AML-193 (cell line): ENCODE measurements at regions not wholly inside any gene's neighbourhood (a gene's known extent, or its start where the extent isn't known, plus 50 kb on each side); places are given as distances from the start of the nearest gene placed in this dataset.

ENCODE experiments used
- DNase-seq, 2 experiments: peaks; one replicate each; lab custom pipeline; 2025; lab: John Stamatoyannopoulos, UW

DNA sequence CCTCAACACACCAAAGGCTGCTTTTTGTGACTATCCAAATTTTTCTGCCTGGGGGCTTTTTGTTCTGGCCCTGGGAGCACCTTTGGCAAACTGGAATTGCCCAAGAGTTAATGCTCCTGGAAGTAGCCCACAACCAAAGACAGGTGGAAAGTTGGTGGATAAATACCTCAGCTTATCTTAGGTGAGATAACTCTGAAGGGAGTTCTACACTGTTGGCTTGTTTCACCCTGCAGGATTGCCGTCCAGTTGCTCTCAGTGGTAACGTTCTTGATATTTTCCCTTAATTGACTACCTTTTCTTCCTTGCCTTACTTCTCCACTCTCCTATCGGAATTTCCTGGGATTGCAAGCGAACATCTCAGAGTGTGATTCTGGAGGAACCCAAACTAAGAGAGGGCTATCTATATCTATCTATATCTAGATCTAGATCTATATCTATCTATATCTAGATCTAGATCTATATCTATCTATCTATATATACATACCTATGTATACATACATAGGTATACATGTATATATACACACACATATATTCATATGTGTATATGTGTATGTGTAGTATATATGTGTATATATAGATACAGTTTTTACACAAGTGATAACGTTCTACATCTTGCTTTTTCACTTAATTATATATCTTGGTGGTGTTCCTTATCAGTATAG, 82.6 kb upstream of the DHX15 start:
- DNase-seq, result no peak

DNA sequence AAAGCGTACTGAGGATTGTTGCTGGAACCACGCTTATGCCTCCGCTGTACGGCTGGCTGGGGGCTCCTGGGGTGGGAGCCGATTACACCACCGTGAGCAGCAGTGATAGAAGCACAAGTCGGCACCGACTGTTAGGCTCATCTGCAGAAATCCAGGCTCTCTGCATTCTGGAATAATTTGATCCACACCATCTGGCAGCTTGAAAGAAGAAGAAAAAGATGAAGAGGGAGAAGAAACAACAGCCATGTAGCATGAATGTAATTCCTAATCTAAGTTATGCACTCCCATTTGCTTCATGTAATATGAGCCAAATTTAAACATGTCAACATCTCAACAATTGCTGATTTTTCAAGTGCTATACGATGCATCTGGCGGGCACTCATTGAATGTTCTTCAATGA, 84.6 kb upstream of the DHX15 start:
- DNase-seq, result no peak

DNA sequence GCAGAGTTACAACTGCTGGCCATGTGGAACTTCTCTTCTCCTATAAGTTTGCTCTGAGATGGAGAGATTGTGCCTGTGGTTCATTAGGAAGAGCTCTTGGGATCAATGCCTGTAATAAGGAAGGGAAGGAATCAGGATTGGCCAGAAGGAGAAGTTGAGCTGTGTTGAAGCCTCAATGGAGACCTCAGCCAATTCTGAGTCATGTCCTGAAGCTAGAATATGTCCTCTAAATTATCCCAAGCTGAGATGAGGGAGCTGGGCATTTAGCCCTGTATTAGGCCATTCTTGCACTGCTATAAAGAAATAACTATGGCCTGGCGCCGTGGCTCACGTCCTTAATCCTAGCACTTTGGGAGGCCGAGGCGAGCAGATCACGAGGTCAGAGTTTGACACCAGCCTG, 85.4 kb upstream of the DHX15 start:
- DNase-seq, result no peak

DNA sequence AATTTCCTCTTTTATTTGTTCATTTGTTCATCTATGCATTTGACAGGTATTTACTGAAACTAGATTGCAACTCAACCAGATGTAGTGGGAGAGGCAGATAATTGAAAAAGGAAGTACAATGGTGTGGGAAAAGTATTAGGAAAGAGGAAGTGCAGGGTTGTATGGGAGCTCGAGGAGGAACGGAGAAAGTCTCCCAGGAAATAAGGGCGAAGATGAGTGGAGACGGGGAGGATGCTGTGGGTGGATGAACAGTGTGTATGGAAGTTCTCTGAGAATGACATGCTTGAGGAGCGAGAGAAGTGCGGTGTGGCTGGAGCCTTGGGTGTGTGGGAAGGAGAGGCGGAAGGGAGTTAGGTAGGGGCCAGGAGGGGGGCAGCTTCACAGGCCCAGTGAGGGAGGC, 87.5 kb upstream of the DHX15 start:
- DNase-seq, result no peak

DNA sequence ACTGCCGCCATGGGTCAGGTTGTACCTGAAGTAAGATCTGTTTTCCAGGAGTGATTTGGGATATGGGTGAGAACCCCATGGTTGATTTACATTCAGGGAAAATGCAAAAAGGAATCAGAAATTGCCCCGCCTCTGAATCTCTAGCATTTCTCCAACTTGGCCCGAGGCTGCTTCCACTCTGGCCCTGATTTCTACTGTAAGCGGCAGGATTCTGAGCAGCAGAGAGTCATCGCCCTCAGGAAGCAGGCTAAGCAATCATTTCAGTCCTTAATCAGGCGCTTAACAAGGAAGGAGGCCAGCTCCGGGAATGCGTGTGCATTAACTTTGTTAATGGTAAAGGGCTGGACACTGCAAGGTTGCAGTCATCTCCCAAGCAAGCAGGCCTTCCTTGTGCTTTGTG, 88.5 kb upstream of the DHX15 start:
- no peak for DNase-seq

DNA sequence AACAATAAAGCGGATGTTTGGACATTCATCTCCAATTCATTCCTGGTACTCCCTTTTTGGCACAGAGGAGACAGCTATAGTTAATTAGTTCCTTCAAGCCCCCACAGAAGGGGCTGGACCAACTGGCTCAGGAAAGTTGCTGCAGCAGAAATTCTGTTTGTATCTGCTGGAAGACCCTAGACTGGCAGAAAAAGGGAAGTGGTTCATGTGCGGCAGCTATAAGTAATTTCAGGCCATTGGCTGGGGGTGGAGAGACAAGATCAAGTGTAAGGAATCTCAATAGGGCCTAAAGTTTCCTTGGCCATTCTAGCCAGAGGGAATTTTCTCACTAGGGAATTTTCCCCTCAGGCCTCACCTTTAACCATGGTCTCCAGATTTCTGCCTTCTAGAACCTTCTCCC, 89.9 kb upstream of the DHX15 start:
- DNase-seq, result no peak

DNA sequence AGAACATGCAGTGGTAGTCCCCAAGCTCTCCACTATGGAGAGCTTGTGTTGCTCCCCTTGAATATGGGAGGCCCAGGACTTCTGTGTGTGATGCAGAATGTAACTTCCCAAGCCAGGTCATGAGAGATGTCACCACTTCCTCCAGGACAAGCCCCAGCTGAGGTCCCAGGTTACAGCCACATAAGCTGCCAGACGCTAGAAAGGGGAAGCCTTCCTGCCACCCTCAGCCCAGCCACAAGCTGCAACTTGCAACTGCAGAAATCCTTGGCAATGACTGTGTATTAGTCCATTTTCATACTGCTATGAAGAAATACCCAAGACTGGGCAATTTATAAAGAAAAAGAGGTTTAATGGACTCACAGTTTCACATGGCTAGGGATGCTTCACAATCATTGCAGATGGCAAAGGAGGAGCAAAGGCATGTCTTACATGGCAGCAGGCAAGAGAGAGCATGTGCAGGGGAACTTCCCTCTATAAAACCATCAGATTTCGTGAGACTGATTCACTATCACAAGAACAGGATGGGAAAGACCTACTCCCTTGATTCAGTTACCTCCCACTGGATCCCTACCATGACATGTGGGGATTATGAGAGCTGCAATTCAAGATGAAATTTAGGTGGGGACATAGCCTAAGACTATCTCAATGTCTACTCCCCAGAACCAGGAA, 91.5 kb upstream of the DHX15 start:
- peak; percentile 0 to 2 for DNase-seq

DNA sequence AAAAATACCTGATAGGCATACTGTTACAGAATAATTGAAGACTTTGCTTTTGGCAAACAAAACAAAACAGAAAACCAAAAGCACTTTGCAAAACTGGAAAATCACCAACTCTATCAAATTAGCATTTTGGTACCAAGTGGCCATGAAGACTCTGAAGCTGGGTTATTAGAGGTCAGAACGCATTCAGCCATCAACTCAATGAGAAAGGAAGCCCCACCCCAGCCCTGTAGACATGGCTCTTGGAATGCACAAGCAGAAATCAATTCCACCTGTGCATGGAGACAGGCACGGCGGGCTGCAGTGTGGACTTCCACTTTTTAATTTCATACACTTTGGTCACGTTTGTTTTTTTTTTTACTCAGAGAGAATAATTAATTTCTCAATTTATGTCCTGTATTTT, 93.6 kb upstream of the DHX15 start:
- DNase-seq, result no peak

DNA sequence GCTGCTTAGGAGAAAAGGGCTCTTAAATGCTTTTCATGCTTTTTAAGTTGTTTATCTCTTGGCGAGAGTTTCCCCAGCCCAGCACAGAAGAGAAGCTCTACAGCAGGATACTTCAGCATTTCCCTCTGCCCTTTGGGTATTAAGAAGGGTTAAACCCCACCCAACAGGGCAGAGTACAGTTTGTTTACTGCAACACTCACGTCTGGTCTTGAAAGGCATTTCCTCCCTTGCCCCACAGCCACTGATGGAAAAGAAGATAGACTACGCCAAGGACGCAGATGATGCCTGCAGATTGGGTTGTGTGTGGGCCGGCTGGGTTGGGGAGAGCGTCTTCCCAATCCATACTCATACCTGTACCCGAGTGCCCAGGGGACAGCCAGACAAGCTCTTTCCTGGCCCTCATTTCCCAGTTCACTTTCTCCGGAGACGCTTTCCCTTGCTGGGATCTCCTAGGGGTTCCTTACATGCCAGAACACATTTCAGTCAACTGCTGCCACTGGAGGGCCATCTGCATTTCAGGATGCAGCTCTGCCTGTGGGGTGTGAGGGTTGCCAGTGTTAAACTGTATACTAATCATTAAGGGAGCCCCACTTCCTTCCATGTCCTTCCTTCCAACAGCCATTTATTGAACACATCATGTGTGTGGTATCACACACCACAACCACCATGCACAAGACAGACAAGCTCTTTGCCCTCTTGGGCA, 96.5 kb upstream of the DHX15 start:
- no peak for DNase-seq

DNA sequence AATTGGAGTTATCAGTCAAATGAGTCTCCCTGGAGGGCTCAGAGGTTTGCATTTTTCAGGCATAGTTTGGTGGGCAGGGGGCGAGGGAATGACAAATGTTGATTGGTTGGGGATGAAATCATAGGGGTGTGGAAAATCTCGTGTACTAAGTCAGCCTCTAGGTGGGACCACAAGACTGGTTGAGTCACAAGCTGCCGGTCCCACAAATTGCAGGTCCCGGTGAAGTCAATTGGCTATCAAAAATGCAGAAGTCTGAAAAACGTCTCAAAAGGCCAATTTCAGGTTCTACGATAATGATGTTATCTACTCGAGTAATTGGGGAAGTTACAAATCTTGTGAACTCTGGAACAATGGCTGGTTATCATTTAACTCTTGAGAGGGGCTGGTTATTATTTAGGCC, 98.8 kb upstream of the DHX15 start:
- no peak for DNase-seq

DNA sequence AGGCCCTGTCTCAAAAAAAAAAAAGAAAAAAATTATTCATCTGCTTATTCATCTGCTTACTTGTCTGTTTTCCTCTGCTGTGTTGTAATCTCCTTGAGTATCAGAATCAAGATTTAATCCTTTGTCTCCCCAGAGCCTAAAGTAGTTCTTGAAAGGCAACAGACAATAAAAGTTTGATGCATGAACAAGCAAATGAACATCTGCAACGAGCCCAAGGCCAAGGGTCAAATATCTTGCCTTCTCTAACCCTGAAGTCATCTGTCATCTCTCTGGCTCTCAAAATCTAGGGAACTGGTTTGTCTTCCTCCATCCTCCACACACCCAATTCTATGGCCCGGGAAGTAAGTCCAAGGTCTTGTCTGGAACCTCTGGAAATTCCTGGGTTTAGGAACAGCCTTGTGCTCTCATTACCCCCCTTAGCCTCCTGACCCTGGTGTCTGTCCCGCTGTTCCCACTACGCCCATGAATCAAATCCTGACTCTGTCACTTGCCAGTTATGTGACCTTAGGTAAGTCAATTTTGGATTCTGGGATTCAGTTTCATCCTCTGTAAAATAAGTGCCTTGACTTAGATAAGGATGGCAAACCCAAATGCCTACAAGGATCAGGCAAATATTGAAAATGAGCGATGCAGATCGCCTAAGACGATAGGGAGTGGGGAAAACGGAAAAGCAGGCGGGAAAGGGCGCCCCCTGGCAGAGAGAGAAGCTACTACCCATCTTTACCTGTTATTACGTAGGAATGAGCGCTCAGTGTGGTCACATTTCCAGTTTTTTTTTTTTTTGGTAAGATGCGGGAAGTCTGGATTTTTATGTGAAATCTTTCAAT, 102.7 kb upstream of the DHX15 start:
- peak; percentile 0 to 1 for DNase-seq

DNA sequence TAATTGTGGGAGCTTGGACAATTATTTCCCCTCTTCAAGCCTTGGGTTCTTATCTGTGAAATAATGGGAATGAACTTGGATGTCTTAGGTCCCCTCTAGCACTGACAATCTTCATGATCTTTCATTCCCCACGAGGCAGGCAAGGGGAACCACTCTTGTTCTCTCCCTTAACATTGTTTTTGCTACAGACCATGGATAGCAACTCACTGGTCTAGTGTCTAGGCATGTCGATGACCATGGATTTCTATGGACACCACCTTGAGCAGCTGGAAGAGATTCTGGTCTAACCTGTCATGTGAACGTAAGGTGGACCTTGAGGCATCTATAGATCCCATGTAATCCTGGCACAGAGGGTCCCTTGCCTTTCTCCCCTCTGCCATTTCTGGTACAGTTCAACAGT, 104.1 kb upstream of the DHX15 start:
- DNase-seq, result no peak

DNA sequence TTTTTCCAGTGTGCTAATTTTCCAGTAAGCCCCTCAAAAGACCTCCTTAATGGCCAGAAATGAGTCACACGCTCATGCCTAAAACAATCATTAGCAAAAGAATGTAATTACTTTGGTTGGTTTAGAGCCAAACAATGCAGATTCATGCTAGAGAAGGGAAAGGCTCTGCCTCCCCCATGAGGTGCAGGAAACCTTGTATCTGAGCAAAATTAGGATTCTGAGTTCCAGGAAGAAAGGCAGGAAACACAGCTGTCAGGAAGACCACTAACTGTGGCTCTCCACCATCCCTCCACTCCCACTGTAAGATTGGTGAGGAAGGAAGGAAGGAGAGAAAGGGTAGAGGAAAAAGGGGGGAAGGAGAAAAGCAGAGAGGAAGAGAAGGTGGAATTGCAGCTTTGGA, 104.9 kb upstream of the DHX15 start:
- no peak for DNase-seq

DNA sequence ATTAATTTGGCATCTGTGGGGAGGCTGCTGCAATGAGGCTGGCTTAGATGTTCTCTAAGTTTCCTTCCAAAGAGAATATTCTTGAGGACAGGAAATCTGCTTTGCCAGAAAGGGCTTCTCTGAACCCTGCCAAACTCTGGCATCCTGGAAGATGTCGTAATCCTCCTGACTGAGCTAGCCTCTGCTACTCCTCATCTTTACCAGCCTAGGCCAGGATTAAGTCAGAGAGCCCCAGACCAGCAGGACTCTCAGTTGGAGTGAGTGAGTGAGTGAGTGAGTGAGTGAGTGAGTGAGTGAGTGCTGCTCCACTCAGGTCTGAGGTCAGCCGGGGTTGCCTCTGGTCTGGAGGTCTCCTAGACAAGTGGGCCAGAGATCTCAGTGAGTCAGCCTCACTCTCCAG, 104.9 kb upstream of the SOD3 start:
- DNase-seq, result peak in 1 of 2 experiments; percentile 2

DNA sequence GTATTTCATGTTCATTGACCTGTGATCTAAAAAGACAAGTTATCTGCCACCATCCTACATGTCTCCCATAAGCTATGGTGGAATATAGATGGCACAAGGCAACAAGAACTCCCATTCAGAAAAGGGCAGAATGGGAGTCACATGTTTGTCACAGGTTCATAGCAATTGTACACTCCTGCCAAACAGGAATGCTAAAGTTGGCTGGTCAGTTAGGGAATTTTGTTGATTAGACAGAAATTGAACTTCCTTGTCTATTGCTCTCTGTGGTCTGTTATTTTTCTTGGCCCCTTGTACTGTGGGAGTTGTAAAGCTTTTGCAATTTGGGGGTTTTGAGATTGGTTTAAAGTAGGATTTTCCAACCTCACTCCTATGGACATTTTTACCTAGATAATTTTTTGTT, 101.7 kb upstream of the SOD3 start:
- DNase-seq, result no peak

DNA sequence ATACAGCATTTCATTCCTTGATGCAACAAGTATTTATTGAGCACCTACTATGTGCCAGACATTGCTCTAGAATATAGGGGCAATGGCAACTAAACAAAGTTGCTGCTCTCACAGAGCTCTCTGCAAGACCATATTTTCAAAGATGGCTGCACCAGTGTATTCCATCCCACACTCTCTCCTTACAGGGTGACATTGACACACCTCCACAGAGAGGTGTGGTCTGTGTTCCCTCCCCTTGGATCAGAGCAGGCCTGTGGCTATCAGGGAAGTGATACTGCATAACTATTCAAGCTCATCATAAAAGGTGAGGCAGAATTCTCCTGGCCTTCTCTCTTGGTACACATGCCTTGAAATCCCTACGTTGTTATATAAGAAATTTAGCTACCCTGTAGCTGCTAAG, 95.3 kb upstream of the SOD3 start:
- no peak for DNase-seq

DNA sequence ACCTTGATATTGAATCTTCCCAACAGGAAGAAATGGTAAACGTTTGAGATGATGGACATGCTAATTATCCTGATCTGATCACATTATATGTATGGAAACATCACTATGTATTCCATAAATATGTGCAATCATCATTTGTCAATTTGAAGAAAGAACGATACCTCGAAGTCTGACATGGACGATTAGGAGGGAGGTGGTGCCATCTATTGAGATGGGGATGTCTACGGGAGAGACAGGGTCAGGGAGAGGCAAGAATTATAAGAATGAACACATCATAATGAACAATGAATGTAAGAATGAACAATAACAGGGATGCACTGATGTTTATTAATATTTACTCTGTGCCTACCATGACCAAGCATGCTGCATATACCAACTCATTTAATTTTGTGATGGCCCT, 93.7 kb upstream of the SOD3 start:
- no peak for DNase-seq

DNA sequence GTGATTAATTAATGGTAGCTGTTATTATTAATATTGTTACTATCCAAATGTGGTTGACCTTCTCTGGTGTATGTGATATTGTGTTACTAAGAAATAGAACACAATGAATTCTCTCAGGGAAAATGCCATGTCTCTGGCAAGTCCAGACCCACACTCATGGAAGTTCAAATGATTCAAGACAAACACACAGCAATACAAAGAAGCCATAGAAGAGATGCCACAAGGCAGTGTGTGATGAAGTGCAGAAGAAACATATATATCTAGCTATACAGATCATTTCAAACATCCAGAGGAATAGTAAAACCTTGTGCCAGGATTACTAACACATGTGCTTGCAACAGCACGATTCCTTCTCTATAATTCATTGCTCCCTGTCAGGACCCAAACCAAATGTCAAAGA, 93.1 kb upstream of the SOD3 start:
- DNase-seq, result no peak

DNA sequence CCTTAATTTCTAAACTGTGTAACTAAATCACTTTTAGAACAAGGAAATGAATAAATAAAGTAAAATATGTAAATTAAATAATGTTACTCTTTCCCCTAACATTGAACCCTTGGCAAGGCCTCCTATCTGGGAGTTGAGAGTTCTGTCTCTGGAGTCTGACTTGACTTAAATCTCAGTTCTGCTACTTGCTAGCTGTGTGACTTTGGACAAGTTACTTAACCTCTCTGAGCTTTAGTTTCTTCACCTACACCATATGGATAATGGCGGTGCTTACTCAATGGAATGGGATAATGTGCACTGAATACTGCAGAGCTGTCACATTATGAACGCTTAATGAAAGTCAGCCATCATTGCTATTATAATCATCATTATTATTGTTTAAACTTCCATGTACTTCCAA, 92.1 kb upstream of the SOD3 start:
- no peak for DNase-seq

DNA sequence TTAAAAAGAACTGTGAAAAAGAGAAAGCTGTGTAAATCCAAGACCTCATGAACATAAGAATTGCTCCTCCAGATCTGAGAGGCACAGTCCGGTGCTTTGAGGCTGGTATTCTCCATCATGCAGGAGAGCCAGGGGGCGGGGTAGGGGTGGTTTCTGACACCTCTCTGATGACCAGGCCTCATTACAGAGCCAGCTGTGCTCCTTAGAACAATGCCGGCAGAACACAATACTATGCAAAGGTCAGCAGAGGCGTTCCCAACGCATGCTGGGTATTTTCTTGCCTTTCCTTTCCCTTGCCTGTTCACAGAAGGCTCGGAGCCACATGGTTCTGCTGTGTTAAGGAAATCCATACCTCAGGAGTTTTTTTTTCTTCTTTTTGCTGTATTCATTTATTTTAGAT, 91.2 kb upstream of the SOD3 start:
- no peak for DNase-seq

DNA sequence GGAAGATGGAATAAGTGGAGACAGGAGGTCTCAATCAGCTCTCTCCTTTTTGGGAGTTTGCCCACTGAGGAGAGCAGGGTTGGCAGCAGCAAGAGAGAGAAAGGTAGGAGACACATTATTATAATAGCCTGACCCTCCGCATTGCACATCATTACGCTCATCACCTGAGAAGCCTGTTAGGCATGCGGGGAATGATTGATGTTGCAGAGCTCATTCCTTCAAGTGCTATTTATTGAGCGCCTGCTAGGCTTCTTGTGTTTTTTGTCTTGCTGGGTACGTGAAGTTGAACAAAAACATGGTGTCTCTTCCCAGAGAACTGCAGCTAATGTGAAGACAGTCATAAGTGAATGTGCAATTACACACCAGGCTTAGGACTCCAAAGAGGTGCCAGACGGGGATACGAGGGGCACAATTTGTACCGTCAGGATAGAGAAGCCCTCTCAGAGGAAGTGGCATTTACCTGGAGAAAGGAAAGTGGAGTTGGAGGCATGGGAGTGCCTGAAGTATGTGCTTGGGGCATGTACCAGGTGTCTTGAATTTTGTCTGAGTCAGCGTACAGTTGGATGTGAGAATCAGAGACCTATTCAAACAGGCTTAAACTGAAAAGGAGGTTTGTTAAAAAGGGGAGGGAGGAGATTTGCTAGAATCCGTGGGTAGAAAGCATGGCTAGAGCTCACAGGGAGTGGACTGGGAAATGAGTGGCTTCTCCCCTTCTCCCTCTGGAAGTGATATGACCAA, 90.2 kb upstream of the SOD3 start:
- DNase-seq, result no peak

DNA sequence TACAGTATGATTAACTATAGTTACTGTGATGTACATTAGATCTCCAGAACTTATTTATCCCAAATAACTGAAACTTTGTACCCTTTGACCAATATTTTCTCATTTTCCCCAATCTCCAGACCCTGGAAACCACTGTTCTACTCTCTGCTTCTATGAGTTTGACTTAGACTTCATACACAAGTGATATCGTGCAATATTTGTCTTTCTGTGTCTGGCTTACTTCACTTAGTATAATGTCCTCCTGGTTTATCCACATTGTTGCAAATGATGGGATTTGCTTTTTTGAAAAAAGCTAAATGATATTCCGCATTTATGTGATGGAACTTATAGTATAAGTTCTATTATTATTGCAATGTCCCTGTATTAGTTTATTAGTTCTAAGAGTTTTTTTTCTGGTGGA, 81.8 kb upstream of the SOD3 start:
- DNase-seq, result no peak
